GM23338 (cell line): ENCODE measurements at regions not wholly inside any gene's neighbourhood (a gene's known extent, or its start where the extent isn't known, plus 50 kb on each side); places are given as distances from the start of the nearest gene placed in this dataset.

Source experiments
- ATAC-seq: fragments of 200-7000 bp; cut with Tn5 transposase; 3 replicates; pipeline ENCODE4 v1.9.1; 2020
- DNase-seq: peaks from one replicate; pipeline ENCODE4 v3.0.0-alpha.2; 2015; ENCODE audit warnings: low spot score
- H2AFZ ChIP-seq: fragments of 200-600 bp; sonication (generic); 2 replicates; pipeline ENCODE4 v1.8.0; 2016; ENCODE audit warnings: antibody characterized with exemption, mild to moderate bottlenecking, moderate library complexity
- H3F3A ChIP-seq: fragments of 200-600 bp; sonication (generic); replicated peaks from 2 replicates; pipeline ENCODE4 v1.8.0; 2017; ENCODE audit warnings: antibody characterized with exemption, mixed run types, low read depth
- H3K27ac ChIP-seq: fragments of 200-600 bp; sonication (generic); 2 replicates; pipeline ENCODE4 v1.6.1; 2016; ENCODE audit warnings: low read depth
- H3K27me3 ChIP-seq: fragments of 200-600 bp; sonication (generic); 2 replicates; pipeline ENCODE4 v1.8.0; 2016; ENCODE audit warnings: mild to moderate bottlenecking, mixed run types, moderate library complexity; ENCODE audit not compliant: insufficient read depth
- H3K36me3 ChIP-seq: fragments of 200-600 bp; sonication (generic); 2 replicates; pipeline ENCODE4 v1.8.0; 2016; ENCODE audit warnings: mild to moderate bottlenecking; ENCODE audit not compliant: insufficient read depth
- H3K4me1 ChIP-seq: fragments of 200-600 bp; sonication (generic); 2 replicates; pipeline ENCODE4 v1.8.0; 2016; ENCODE audit warnings: mild to moderate bottlenecking, moderate library complexity; ENCODE audit not compliant: insufficient read depth
- H3K4me2 ChIP-seq: fragments of 200-600 bp; sonication (generic); 2 replicates; pipeline ENCODE4 v1.7.1; 2017; ENCODE audit warnings: mixed run types
- H3K4me3 ChIP-seq: fragments of 200-600 bp; sonication (generic); 2 replicates; pipeline ENCODE4 v1.6.1; 2016; ENCODE audit warnings: mixed run types
- H3K79me2 ChIP-seq: fragments of 200-600 bp; sonication (generic); replicated peaks from 2 replicates; pipeline ENCODE4 v1.8.0; 2017; ENCODE audit warnings: mild to moderate bottlenecking; ENCODE audit not compliant: insufficient read depth
- H3K9me2 ChIP-seq: fragments of 200-600 bp; sonication (generic); 2 replicates; pipeline ENCODE4 v1.8.0; 2017; ENCODE audit not compliant: insufficient read depth
- H4K20me1 ChIP-seq: fragments of 200-600 bp; sonication (generic); replicated peaks from 2 replicates; pipeline ENCODE4 v1.8.0; 2017; ENCODE audit warnings: mild to moderate bottlenecking; ENCODE audit not compliant: insufficient read depth
- H3K27ac Mint-ChIP-seq: 2 replicates; pipeline ENCODE4 v1.8.0; 2020; ENCODE audit warnings: inconsistent platforms, mild to moderate bottlenecking, moderate library complexity, mixed read lengths
- H3K27me3 Mint-ChIP-seq: 3 replicates; pipeline ENCODE4 v1.8.0; 2022; ENCODE audit warnings: low read depth, mild to moderate bottlenecking, moderate library complexity, mixed read lengths, inconsistent platforms; ENCODE audit not compliant: insufficient read depth, poor library complexity
- H3K36me3 Mint-ChIP-seq: 3 replicates; pipeline ENCODE4 v1.8.0; 2021; ENCODE audit warnings: low read depth, mild to moderate bottlenecking, inconsistent platforms, moderate library complexity, mixed read lengths
- H3K4me1 Mint-ChIP-seq: 3 replicates; pipeline ENCODE4 v1.8.0; 2020; ENCODE audit warnings: mild to moderate bottlenecking, inconsistent platforms, mixed read lengths
- H3K4me3 Mint-ChIP-seq: 3 replicates; pipeline ENCODE4 v1.8.0; 2021; ENCODE audit warnings: moderate library complexity, mild to moderate bottlenecking, inconsistent platforms, mixed read lengths
- H3K9me3 Mint-ChIP-seq: 3 replicates; pipeline ENCODE4 v1.8.0; 2020; ENCODE audit warnings: moderate library complexity, mild to moderate bottlenecking, inconsistent platforms, mixed read lengths
- ETS1 ChIP-seq: IDR thresholded peaks from 2 replicates; pipeline ENCODE4 v1.6.1; 2016; ENCODE audit warnings: antibody characterized with exemption
- EZH2 ChIP-seq: fragments of 200-600 bp; sonication (generic); IDR thresholded peaks from one replicate; pipeline ENCODE4 v1.8.0; 2017; ENCODE audit warnings: antibody characterized with exemption, mild to moderate bottlenecking, low read depth; ENCODE audit not compliant: unreplicated experiment
- POLR2AphosphoS5 ChIP-seq: IDR thresholded peaks from 2 replicates; pipeline ENCODE4 v1.6.1; 2016; ENCODE audit warnings: antibody characterized with exemption, low read depth
- ZNF114 ChIP-seq: fragments of 250-450 bp; sonication (Bioruptor Pico); IDR thresholded peaks from 2 replicates; pipeline ENCODE4 v1.5.0; 2020; ENCODE audit warnings: mild to moderate bottlenecking, moderate library complexity
- ZNF331 ChIP-seq: fragments of 250-450 bp; sonication (Bioruptor Pico); IDR thresholded peaks from 2 replicates; pipeline ENCODE4 v1.5.0; 2020; ENCODE audit warnings: low read depth, mild to moderate bottlenecking, moderate library complexity
- ZNF462 ChIP-seq: fragments of 250-450 bp; sonication (Bioruptor Pico); IDR thresholded peaks from 2 replicates; pipeline ENCODE4 v1.5.0; 2020; ENCODE audit warnings: mild to moderate bottlenecking, moderate library complexity

GRCh38 chr20:52820641-52821292 is 151.4 kb upstream of the TSHZ2 start (continued):
- TF ChIP-seq ZNF462 (CRISPR knock-in tag): no peak
- TF ChIP-seq ETS1: no peak
- no peak for TF ChIP-seq EZH2
- no peak for TF ChIP-seq POLR2AphosphoS5
- no peak for TF ChIP-seq ZNF114 (CRISPR knock-in tag)

GRCh38 chr20:52818491-52818890 is 153.7 kb upstream of the TSHZ2 start:
- no peaks in the 10 kb centered on the region for H3K27me3 ChIP-seq
- Mint-ChIP-seq H3K4me3 (no peak overlapping the region), H3K36me3 (no peaks in the 10 kb centered on the region), H3K4me1 (no peaks in the 10 kb centered on the region), H3K27me3 (peaks cover 1% of the 10 kb centered on the region), H3K9me3 (no peaks in the 10 kb centered on the region), H3K27ac (no peak overlapping the region)
- peak overlapping the region; percentile 28; the same call in 1 of the 2 replicates for H2AFZ ChIP-seq
- H3K9me2 ChIP-seq: no peaks in the 10 kb centered on the region
- H3K4me1 ChIP-seq: no peaks in the 10 kb centered on the region
- no peak for ATAC-seq
- H3K4me3 ChIP-seq: no peak overlapping the region
- no peaks in the 10 kb centered on the region for H3F3A ChIP-seq
- H3K27ac ChIP-seq: no peak overlapping the region
- no peaks in the 10 kb centered on the region for H3K36me3 ChIP-seq
- no peaks in the 10 kb centered on the region for H4K20me1 ChIP-seq
- no peak overlapping the region for H3K4me2 ChIP-seq
- H3K79me2 ChIP-seq: no peaks in the 10 kb centered on the region
- DNase-seq: no peak
- no peak for TF ChIP-seq ZNF331 (CRISPR knock-in tag)
- TF ChIP-seq ZNF462 (CRISPR knock-in tag): no peak
- no peak for TF ChIP-seq POLR2AphosphoS5
